ENCODE measurements at regions not wholly inside any gene's neighbourhood (a gene's known extent, or its start where the extent isn't known, plus 50 kb on each side); places are given as distances from the start of the nearest gene placed in this dataset.

DNA sequence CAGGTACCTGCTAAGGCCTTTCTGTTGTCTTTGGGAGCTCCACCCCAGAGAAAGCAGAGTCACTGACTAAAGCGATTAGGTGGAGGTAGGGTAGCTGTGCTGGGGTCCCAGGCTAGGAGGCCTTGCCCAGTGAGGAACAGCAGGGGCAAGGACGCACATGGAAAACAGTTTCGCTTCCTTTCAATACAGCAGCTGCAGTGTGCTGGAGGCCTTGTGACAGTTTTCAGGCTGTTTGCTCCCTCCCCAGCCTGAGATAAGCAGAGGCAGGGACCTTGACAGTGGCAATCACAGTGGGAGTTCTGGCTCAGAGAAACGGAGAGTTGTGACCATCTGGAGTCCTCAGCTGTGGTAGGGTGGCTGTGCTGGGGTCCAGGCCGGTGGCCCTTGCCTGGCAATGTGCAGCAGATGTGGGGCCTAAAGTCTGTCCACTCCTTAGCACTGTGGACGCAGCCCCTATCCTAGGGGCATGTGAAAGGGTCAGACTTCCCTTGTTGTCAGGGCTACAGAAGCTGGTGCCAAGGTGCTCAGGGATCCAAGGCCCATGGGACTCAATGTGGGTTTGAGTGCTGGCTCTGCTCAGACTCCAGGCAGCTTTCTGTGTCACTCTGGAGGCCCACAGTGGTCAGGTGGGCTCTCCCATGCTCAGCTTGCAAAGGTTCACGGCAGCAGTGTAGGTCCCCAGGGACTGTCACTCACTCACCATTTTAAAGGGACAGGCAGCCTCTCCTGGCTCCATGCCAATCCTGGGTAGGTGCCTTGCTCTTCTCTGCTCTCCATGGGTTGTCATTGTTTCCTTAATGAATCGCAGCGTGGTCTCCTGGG, 534.9 kb upstream of the FMR1 start:
- TF ChIP-seq, protein P1, sequence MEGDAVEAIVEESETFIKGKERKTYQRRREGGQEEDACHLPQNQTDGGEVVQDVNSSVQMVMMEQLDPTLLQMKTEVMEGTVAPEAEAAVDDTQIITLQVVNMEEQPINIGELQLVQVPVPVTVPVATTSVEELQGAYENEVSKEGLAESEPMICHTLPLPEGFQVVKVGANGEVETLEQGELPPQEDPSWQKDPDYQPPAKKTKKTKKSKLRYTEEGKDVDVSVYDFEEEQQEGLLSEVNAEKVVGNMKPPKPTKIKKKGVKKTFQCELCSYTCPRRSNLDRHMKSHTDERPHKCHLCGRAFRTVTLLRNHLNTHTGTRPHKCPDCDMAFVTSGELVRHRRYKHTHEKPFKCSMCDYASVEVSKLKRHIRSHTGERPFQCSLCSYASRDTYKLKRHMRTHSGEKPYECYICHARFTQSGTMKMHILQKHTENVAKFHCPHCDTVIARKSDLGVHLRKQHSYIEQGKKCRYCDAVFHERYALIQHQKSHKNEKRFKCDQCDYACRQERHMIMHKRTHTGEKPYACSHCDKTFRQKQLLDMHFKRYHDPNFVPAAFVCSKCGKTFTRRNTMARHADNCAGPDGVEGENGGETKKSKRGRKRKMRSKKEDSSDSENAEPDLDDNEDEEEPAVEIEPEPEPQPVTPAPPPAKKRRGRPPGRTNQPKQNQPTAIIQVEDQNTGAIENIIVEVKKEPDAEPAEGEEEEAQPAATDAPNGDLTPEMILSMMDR (IDR thresholded peaks at IDR 0.05; ENCODE audit: poor library complexity): no peak
- TF ChIP-seq EZH2 (IDR thresholded peaks at IDR 0.05; ENCODE audit: borderline replicate concordance): no peak

Data from hepatocyte (in vitro differentiated cells).